SK-N-MC (cell line): ENCODE measurements at regions not wholly inside any gene's neighbourhood (a gene's known extent, or its start where the extent isn't known, plus 50 kb on each side); places are given as distances from the start of the nearest gene placed in this dataset.

Source experiments
- EZH2 ChIP-seq: fragments of 200-600 bp; sonication (generic); IDR thresholded peaks from one replicate; pipeline ENCODE4 v1.6.1; 2017; ENCODE audit warnings: antibody characterized with exemption
- POLR2AphosphoS5 ChIP-seq: IDR thresholded peaks from 2 replicates; pipeline ENCODE4 v1.6.1; 2012; ENCODE audit warnings: mild to moderate bottlenecking, low read depth, low read length, borderline replicate concordance

DNA sequence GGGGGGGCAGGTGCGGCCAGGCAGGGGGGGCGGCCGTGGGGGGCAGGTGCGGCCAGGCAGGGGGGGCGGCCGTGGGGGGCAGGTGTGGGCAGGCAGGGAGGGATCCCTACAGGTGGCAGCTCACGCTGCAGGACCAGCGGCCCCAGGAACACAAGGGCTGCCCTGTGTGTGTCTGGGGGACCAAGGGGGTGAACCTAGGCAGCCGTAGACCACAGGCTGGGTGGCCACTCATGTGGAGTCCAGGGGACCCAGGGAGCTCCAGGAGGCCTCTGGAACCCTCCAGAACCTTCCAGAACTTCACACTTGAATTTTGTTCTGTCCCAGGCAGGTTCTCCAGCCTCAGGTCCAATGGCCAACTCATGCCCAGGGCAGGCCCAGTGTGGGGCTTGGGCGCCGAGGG lies 51.6 kb upstream of the EGFL7 start:
- TF ChIP-seq EZH2 (no peak), POLR2AphosphoS5 (no peak)
